HCT116 (cell line): ENCODE measurements at regions not wholly inside any gene's neighbourhood (a gene's known extent, or its start where the extent isn't known, plus 50 kb on each side); places are given as distances from the start of the nearest gene placed in this dataset.

ENCODE experiments used
- ATAC-seq: fragments of 200-7000 bp; cut with Tn5 transposase; 2 replicates; pipeline ENCODE4 v1.9.1; 2020; ENCODE audit warnings: mild to moderate bottlenecking, moderate library complexity
- BruUV-seq: library from RNA; stranded (reverse); fragments of 400-500 nt; replicated peaks from 2 replicates; lab custom pipeline; 2021; lab: Mats Ljungman, UMichigan
- CTCF ChIA-PET: fragments of 300-600 bp; sonication (Branson Sonifier 250); formaldehyde crosslinking; loops from one replicate; lab custom pipeline; 2021; ENCODE audit warnings: antibody characterized with exemption; lab: Charles Lee
- POLR2A ChIA-PET: fragments of 300-600, 350-600 bp; sonication (Branson Sonifier 250); formaldehyde crosslinking; loops from one replicate; lab custom pipeline; 2021; ENCODE audit warnings: antibody characterized with exemption; lab: Charles Lee
- RAD21 ChIA-PET, 2 experiments: fragments of 300-600 bp; sonication (Branson Sonifier 250); formaldehyde crosslinking; loops; one replicate each; lab custom pipeline; 2023; ENCODE audit warnings: low total read pairs in 2 of 2; ENCODE audit not compliant: uncharacterized antibody in 2 of 2, unreplicated experiment in 2 of 2, low non-redundant PET in 1 of 2; lab: Charles Lee
- DNase-seq: peaks from one replicate; pipeline ENCODE4 v3.0.0-alpha.2; 2010; ENCODE audit warnings: low read depth, low spot score
- H2AFZ ChIP-seq: fragments of 200-600 bp; shearing (Covaris generic), sonication (generic); 2 replicates; pipeline ENCODE4 v1.6.1; 2017; ENCODE audit warnings: low read depth, mixed run types, mixed read lengths, antibody characterized with exemption, low read length; ENCODE audit not compliant: poor library complexity, severe bottlenecking
- H3K27ac ChIP-seq: 2 replicates; pipeline ENCODE4 v1.5.1; 2012; ENCODE audit warnings: low read depth, low read length
- H3K27me3 ChIP-seq: fragments of 200-600 bp; sonication (generic); 2 replicates; pipeline ENCODE4 v1.6.1; 2016; ENCODE audit warnings: mixed run types, low read length, mixed read lengths; ENCODE audit not compliant: insufficient read depth
- H3K36me3 ChIP-seq, 2 experiments: fragments of 200-500 bp in 1 of 2; fragments of 200-600 bp in 1 of 2; sonication (Bioruptor generic) in 1 of 2; sonication (generic) in 1 of 2; 2 replicates each; pipeline versions ENCODE4 v1.5.1 to v1.6.1; 2014 to 2016; ENCODE audit warnings: low read length in 2 of 2, inconsistent platforms in 1 of 2, mixed read lengths in 1 of 2, mixed run types in 1 of 2; ENCODE audit not compliant: insufficient read depth in 2 of 2, control insufficient read depth in 1 of 2
- H3K4me1 ChIP-seq, 2 experiments: fragments of 200-600 bp in 1 of 2; sonication (generic) in 1 of 2; 2 replicates each; pipeline versions ENCODE4 v1.5.1 to v1.6.1; 2012 to 2017; ENCODE audit warnings: low read length in 2 of 2, inconsistent platforms in 1 of 2, mild to moderate bottlenecking in 1 of 2, mixed read lengths in 1 of 2, mixed run types in 1 of 2, moderate library complexity in 1 of 2; ENCODE audit not compliant: insufficient read depth in 2 of 2, control insufficient read depth in 1 of 2
- H3K4me2 ChIP-seq: fragments of 200-600 bp; sonication (generic); 2 replicates; pipeline ENCODE4 v1.6.1; 2017; ENCODE audit warnings: mixed run types, low read length, mixed read lengths
- H3K4me3 ChIP-seq, 2 experiments: fragments of 200-600 bp in 1 of 2; sonication (generic) in 1 of 2; replicated peaks in 1 of 2; 2 replicates each; pipeline ENCODE4 v1.5.1; 2011 to 2016; ENCODE audit warnings: low read length in 2 of 2, control low read depth in 1 of 2, low read depth in 1 of 2, mild to moderate bottlenecking in 1 of 2, mixed read lengths in 1 of 2, mixed run types in 1 of 2
- H3K79me2 ChIP-seq: fragments of 200-600 bp; sonication (generic); 2 replicates; pipeline ENCODE4 v1.6.1; 2017; ENCODE audit warnings: mild to moderate bottlenecking, mixed run types, low read length, moderate library complexity, mixed read lengths; ENCODE audit not compliant: insufficient read depth
- H3K9ac ChIP-seq: fragments of 200-600 bp; sonication (generic); 2 replicates; pipeline ENCODE4 v1.6.1; 2016; ENCODE audit warnings: low read length, mixed read lengths
- H3K9me2 ChIP-seq: fragments of 200-600 bp; sonication (generic), shearing (Covaris generic); 2 replicates; pipeline ENCODE4 v1.6.1; 2017; ENCODE audit warnings: mixed run types, mild to moderate bottlenecking, moderate library complexity; ENCODE audit not compliant: insufficient read depth
- H3K9me3 ChIP-seq, 2 experiments: fragments of 200-500 bp in 1 of 2; fragments of 200-600 bp in 1 of 2; sonication (Bioruptor generic) in 1 of 2; sonication (generic) in 1 of 2; 2 replicates each; pipeline ENCODE4 v1.6.1; 2014 to 2017; ENCODE audit warnings: low read length in 2 of 2, mixed read lengths in 2 of 2, inconsistent platforms in 1 of 2, low read depth in 1 of 2, mild to moderate bottlenecking in 1 of 2, mixed run types in 1 of 2, moderate library complexity in 1 of 2; ENCODE audit not compliant: control insufficient read depth in 1 of 2, insufficient read depth in 1 of 2
- H4K20me1 ChIP-seq: fragments of 200-600 bp; sonication (generic), shearing (Covaris generic); 2 replicates; pipeline ENCODE4 v1.6.1; 2017; ENCODE audit warnings: mixed run types, mild to moderate bottlenecking, moderate library complexity; ENCODE audit not compliant: insufficient read depth
- CTCF ChIP-seq, 3 experiments: fragments of 200-600 bp in 1 of 3; sonication (generic) in 1 of 3; IDR thresholded peaks in 2 of 3; conservative IDR thresholded peaks in 1 of 3; 2 replicates each; pipeline ENCODE4 v1.5.1; 2012 to 2017; ENCODE audit warnings: low read depth in 2 of 3, low read length in 2 of 3, antibody characterized with exemption in 1 of 3, borderline replicate concordance in 1 of 3, control low read depth in 1 of 3, mild to moderate bottlenecking in 1 of 3, mixed read lengths in 1 of 3, mixed run types in 1 of 3, moderate library complexity in 1 of 3; ENCODE audit not compliant: insufficient read depth in 1 of 3
- ELF1 ChIP-seq: IDR thresholded peaks from 2 replicates; pipeline ENCODE4 v1.6.1; 2012; ENCODE audit warnings: low read depth, borderline replicate concordance
- POLR2A ChIP-seq: IDR thresholded peaks from 2 replicates; pipeline ENCODE4 v1.7.0; 2011; ENCODE audit warnings: borderline replicate concordance; ENCODE audit not compliant: insufficient read depth, insufficient read length; ENCODE audit errors: extremely low read depth
- POLR2AphosphoS5 ChIP-seq: IDR thresholded peaks from 2 replicates; pipeline ENCODE4 v1.6.1; 2011; ENCODE audit warnings: mild to moderate bottlenecking, low read depth, low read length, moderate library complexity
- RAD21 ChIP-seq: IDR thresholded peaks from 2 replicates; pipeline ENCODE4 v1.6.1; 2012; ENCODE audit warnings: low read depth, mild to moderate bottlenecking
- SP1 ChIP-seq: IDR thresholded peaks from 2 replicates; pipeline ENCODE4 v1.6.1; 2012; ENCODE audit warnings: low read depth
- intact Hi-C: fragments of 100-400 bp; cut with micrococcal nuclease; formaldehyde crosslinking; loops from 2 replicates; pipeline ENCODE4 v1.10.0; 2022
- TF ChIP-seq, protein P1 (sequence below): IDR thresholded peaks from 2 replicates; pipeline ENCODE4 v1.6.1; 2012; ENCODE audit warnings: low read depth
- TF ChIP-seq, protein P2 (sequence below): IDR thresholded peaks from 2 replicates; pipeline ENCODE4 v1.6.1; 2011; ENCODE audit warnings: mild to moderate bottlenecking, low read length, moderate library complexity; ENCODE audit not compliant: insufficient replicate concordance; ENCODE audit errors: extremely low read depth

GRCh38 chr11:71332447-71332846 is 80.1 kb upstream of the SHANK2 start:
- CTCF ChIA-PET: no interaction called here
- intact Hi-C loops: no loop called here
- Histone ChIP-seq H3K27me3 (peaks cover 7% of the 10 kb centered on the region; the same call in 1 of the 2 replicates), H4K20me1 (no peaks in the 10 kb centered on the region), H3K9me3 (peaks cover 0 to 7% of the 10 kb centered on the region in 2 experiments; a peak in 2 of 4 replicates), H3K9me2 (no peaks in the 10 kb centered on the region), H3K4me3 (no peak overlapping the region), H3K36me3 (no peaks in the 10 kb centered on the region), H3K79me2 (no peaks in the 10 kb centered on the region), H3K4me1 (no peaks in the 10 kb centered on the region), H2AFZ (no peak overlapping the region)
- no peak for DNase-seq
- TF ChIP-seq RAD21 (no peak), POLR2A (no peak), SP1 (no peak), POLR2AphosphoS5 (no peak), ELF1 (no peak), CTCF (IDR thresholded peaks at IDR 0.05 in 2 of 3, conservative IDR thresholded peaks at IDR 0.05 in 1 of 3; ENCODE audit: borderline replicate concordance in 1 of 3, insufficient read depth in 1 of 3, low read depth in 2 of 3, low read length in 2 of 3) (no peak)
- TF ChIP-seq, protein P1, sequence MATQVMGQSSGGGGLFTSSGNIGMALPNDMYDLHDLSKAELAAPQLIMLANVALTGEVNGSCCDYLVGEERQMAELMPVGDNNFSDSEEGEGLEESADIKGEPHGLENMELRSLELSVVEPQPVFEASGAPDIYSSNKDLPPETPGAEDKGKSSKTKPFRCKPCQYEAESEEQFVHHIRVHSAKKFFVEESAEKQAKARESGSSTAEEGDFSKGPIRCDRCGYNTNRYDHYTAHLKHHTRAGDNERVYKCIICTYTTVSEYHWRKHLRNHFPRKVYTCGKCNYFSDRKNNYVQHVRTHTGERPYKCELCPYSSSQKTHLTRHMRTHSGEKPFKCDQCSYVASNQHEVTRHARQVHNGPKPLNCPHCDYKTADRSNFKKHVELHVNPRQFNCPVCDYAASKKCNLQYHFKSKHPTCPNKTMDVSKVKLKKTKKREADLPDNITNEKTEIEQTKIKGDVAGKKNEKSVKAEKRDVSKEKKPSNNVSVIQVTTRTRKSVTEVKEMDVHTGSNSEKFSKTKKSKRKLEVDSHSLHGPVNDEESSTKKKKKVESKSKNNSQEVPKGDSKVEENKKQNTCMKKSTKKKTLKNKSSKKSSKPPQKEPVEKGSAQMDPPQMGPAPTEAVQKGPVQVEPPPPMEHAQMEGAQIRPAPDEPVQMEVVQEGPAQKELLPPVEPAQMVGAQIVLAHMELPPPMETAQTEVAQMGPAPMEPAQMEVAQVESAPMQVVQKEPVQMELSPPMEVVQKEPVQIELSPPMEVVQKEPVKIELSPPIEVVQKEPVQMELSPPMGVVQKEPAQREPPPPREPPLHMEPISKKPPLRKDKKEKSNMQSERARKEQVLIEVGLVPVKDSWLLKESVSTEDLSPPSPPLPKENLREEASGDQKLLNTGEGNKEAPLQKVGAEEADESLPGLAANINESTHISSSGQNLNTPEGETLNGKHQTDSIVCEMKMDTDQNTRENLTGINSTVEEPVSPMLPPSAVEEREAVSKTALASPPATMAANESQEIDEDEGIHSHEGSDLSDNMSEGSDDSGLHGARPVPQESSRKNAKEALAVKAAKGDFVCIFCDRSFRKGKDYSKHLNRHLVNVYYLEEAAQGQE: no peak
- TF ChIP-seq, protein P2, sequence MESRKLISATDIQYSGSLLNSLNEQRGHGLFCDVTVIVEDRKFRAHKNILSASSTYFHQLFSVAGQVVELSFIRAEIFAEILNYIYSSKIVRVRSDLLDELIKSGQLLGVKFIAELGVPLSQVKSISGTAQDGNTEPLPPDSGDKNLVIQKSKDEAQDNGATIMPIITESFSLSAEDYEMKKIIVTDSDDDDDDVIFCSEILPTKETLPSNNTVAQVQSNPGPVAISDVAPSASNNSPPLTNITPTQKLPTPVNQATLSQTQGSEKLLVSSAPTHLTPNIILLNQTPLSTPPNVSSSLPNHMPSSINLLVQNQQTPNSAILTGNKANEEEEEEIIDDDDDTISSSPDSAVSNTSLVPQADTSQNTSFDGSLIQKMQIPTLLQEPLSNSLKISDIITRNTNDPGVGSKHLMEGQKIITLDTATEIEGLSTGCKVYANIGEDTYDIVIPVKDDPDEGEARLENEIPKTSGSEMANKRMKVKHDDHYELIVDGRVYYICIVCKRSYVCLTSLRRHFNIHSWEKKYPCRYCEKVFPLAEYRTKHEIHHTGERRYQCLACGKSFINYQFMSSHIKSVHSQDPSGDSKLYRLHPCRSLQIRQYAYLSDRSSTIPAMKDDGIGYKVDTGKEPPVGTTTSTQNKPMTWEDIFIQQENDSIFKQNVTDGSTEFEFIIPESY: no peak
- TF ChIP-seq, all 23 proteins: peak for 0
- no peak for ATAC-seq
- no peak overlapping the region for H3K9ac ChIP-seq
- ChIA-PET RAD21 (no interaction called here), POLR2A (no interaction called here)
- no peak overlapping the region for H3K4me2 ChIP-seq
- BruUV-seq: no TSS peak
- no peak overlapping the region for H3K27ac ChIP-seq
